Osteocyte (in vitro differentiated cells): ENCODE measurements at regions not wholly inside any gene's neighbourhood (a gene's known extent, or its start where the extent isn't known, plus 50 kb on each side); places are given as distances from the start of the nearest gene placed in this dataset.

Source experiments
- DNase-seq: peaks from one replicate; pipeline ENCODE4 v3.0.0; 2021; ENCODE audit warnings: mixed read lengths; ENCODE audit not compliant: unreplicated experiment; ENCODE audit errors: extremely low spot score
- H3K27ac Mint-ChIP-seq: one replicate; pipeline ENCODE4 v1.8.0; 2021; ENCODE audit warnings: mild to moderate bottlenecking, mixed read lengths; ENCODE audit not compliant: unreplicated experiment
- H3K27me3 Mint-ChIP-seq: one replicate; pipeline ENCODE4 v1.8.0; 2021; ENCODE audit warnings: mixed read lengths; ENCODE audit not compliant: unreplicated experiment
- H3K36me3 Mint-ChIP-seq: one replicate; pipeline ENCODE4 v1.8.0; 2021; ENCODE audit warnings: mixed read lengths; ENCODE audit not compliant: unreplicated experiment
- H3K4me1 Mint-ChIP-seq: one replicate; pipeline ENCODE4 v1.8.0; 2021; ENCODE audit warnings: mixed read lengths; ENCODE audit not compliant: unreplicated experiment
- H3K4me3 Mint-ChIP-seq: one replicate; pipeline ENCODE4 v1.8.0; 2021; ENCODE audit warnings: mild to moderate bottlenecking, moderate library complexity, mixed read lengths; ENCODE audit not compliant: unreplicated experiment
- H3K9me3 Mint-ChIP-seq: one replicate; pipeline ENCODE4 v1.8.0; 2021; ENCODE audit warnings: mixed read lengths; ENCODE audit not compliant: unreplicated experiment
- CTCF ChIP-seq: fragments of 200-600 bp; sonication (generic); IDR thresholded peaks from 2 replicates; pipeline ENCODE4 v1.5.0; 2021; ENCODE audit warnings: antibody characterized with exemption, mild to moderate bottlenecking, moderate library complexity

- no peak for DNase-seq
- H3K4me1 Mint-ChIP-seq: peaks cover 14% of the 10 kb centered on the region
- no peak for TF ChIP-seq CTCF
- H3K9me3 Mint-ChIP-seq: no peaks in the 10 kb centered on the region
- H3K27ac Mint-ChIP-seq: no peak overlapping the region
- H3K36me3 Mint-ChIP-seq: no peaks in the 10 kb centered on the region
- no peaks in the 10 kb centered on the region for H3K27me3 Mint-ChIP-seq
- no peak overlapping the region for H3K4me3 Mint-ChIP-seq
Measured at GRCh38 chr2:217383620-217384019, 523.8 kb upstream of the TNP1 start.

GRCh38 chr2:217382794-217383193 lies 522.9 kb upstream of the TNP1 start:
- Mint-ChIP-seq H3K36me3 (peaks cover under 1% of the 10 kb centered on the region), H3K27me3 (no peaks in the 10 kb centered on the region), H3K9me3 (peaks cover under 1% of the 10 kb centered on the region), H3K4me1 (peaks cover 10% of the 10 kb centered on the region), H3K27ac (no peak overlapping the region), H3K4me3 (no peak overlapping the region)
- no peak for TF ChIP-seq CTCF
- DNase-seq: no peak

- H3K27ac Mint-ChIP-seq: no peak overlapping the region
- peaks cover 12% of the 10 kb centered on the region for H3K4me1 Mint-ChIP-seq
- H3K27me3 Mint-ChIP-seq: no peaks in the 10 kb centered on the region
- H3K4me3 Mint-ChIP-seq: no peak overlapping the region
- no peak for TF ChIP-seq CTCF
- DNase-seq: no peak
- H3K36me3 Mint-ChIP-seq: peaks cover 5% of the 10 kb centered on the region
- peaks cover 6% of the 10 kb centered on the region for H3K9me3 Mint-ChIP-seq
Measured at GRCh38 chr2:217379807-217380206, 519.9 kb upstream of the TNP1 start.

GRCh38 chr2:217372794-217373193 lies 512.9 kb upstream of the TNP1 start:
- DNase-seq: no peak
- peaks cover 4% of the 10 kb centered on the region for H3K36me3 Mint-ChIP-seq
- peaks cover 5% of the 10 kb centered on the region for H3K9me3 Mint-ChIP-seq
- H3K27me3 Mint-ChIP-seq: no peaks in the 10 kb centered on the region
- no peak overlapping the region for H3K27ac Mint-ChIP-seq
- peaks cover 45% of the 10 kb centered on the region for H3K4me1 Mint-ChIP-seq
- no peak overlapping the region for H3K4me3 Mint-ChIP-seq
- no peak for TF ChIP-seq CTCF

GRCh38 chr2:217371781-217372213 lies 511.9 kb upstream of the TNP1 start:
- Mint-ChIP-seq H3K9me3 (no peaks in the 10 kb centered on the region), H3K4me3 (no peak overlapping the region), H3K36me3 (no peaks in the 10 kb centered on the region), H3K27me3 (no peaks in the 10 kb centered on the region), H3K4me1 (peaks cover 45% of the 10 kb centered on the region), H3K27ac (peak overlapping the region; percentile 85)
- no peak for TF ChIP-seq CTCF
- DNase-seq: no peak
